DMS53 treated with DMSO at 0.1 percent for 48 hours (cell line): ENCODE measurements at regions not wholly inside any gene's neighbourhood (a gene's known extent, or its start where the extent isn't known, plus 50 kb on each side); places are given as distances from the start of the nearest gene placed in this dataset.
"Not testable (repeated sequence)": the region's sequence is repeated elsewhere in the genome, so short reads cannot be mapped to it uniquely, and the experiment has no call there.

Source experiments
- DNase-seq: peaks from one replicate; lab custom pipeline; 2025; ENCODE audit not compliant: unreplicated experiment; lab: John Stamatoyannopoulos, UW

DNA sequence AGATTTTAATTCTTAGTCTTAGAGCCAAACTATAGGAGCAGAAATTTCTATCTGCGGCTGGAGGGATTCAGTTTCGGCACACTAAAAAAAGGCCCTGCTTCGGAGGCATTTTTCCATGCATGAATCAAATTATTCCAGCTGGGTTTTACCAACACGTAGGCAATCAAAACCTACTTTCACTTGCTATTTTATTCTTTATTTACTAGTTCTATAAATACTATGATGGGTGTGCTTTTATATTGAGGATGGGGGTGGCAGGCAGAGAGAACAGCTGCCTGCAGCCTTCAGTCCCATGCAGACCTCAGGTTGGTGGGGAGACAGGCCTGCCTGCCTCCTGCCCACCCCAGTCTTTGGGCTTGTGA lies 609.8 kb downstream of the BCOR start:
- no peak for DNase-seq

DNA sequence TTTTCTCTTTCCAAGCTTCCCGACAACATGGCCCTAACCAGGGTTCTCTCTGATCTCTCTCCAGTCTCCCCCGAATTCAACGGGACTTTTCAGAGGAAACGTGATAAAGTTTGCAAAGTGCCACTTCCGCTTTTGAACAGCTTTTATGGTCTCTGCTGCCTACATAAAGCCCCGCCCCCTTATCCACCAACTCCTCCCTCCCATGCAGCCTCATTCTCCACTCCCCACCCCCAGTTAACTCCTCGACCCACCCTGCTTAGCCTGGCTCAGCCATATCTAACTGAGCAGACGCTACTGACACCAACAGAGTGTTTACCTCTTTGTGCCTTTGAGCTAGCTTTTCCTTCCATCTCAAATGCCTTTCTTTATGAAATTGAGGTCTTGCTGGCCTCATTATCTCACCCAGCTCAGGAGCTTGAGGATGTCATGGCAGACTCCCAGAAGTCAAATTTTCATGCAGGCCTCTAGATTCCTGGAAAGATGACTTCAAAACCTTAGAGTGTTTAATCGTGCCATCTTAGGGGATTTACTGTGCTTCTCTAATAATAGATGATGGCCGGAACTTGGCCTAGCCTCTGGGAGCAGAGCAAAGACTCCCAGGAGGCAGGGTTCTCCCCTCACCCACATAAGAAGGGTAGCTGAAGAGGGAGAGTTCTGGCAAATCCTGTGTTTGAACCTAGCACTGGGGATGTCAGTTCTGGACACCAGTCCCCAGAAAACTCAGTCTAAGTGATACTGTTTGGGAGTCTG lies 606.0 kb downstream of the BCOR start:
- no peak for DNase-seq

DNA sequence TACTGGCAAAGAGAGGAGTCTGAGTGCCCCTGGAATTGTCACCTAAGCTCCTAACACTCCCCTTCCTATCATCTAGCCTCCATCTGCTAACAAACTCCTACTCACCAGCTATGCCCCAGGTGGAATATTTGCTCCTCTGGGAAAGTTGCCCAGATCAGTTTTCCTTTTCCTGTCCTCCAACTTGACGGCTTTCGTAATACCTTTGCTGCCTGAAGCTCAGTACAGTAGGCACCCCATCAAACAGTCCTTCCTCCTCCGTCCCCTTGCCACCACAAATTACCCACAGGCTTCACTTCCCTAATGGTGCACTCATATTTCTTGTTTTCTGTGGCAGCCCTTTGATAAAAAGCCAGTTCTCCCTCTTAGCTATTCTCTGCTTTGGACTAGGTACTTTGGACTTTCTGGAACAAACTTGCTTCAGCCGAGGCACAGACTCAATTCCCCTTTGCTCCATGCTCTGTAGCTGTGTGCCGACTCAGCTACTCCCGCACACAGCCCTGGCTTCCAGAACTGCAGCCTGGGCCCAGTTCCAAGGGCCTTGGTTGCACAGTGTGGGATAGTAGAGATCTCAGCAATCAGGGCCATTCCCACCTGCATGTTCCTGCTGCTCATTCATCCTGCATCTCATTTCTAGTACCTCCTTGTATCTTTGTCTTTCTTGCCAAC lies 605.1 kb downstream of the BCOR start:
- no peak for DNase-seq

DNA sequence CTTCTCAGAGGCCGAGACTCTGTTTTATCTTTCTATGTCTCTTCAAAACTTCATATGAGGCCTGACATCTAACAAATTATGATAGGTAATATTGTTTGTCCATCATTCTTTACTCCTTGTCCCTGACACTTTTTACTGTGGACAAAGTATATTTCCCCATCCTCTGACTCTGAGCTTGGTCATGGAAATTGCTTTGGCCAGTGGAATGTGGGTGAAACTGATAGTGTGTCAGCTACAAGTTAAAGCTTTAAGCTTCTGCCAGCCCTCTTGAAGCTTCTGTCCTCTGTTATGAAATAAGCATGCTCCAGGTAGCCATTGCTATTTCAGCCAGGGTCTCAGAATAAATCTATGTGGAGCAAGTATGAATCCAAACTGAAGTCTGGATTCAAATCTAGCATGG lies 604.6 kb downstream of the BCOR start:
- DNase-seq: no peak

DNA sequence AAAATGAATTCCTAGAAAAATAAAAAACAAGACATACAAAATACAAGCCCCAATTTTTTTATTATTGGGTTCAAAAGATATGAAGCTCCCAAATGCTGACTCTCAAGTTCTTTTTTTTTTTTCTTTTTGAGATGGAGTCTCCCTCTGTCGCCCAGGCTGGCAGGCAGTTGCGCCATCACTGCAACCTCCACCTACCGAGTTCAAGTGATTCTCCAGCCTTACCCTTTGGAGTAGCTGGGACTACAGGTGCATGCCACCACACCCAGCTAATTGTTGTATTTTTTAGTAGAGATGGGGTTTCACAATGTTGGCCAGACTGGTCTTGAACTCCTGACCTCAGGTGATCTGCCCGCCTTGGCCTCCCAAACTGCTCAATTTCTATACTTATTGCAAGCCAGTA lies 600.6 kb downstream of the BCOR start:
- not testable (repeated sequence) for DNase-seq

DNA sequence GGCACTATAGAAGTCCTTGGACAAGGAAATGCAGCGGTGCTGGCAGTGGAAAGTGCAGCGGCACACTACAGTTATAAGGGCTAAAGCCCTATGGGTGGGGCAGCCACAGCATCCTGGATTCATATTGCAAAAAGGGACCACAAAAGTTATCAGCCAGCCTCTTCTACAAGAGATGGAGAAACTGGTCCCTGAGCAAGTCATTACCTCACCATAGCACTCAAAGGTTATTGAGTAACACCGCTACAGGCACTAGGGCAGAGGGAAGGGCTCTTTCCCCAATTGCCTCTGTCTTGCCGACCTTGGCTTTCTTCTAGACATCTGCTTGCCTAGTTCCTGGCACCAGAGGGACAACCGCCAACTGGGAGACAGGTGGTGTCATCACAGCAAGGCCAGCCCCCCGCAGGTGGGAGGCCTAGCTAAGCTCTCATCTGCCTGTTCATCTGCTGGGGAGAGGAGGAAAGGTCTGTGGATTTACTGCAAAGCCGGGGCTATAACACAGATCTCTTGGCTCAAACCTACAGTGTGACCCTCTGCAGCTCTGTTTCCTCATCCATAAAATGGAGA lies 600.0 kb downstream of the BCOR start:
- no peak for DNase-seq

DNA sequence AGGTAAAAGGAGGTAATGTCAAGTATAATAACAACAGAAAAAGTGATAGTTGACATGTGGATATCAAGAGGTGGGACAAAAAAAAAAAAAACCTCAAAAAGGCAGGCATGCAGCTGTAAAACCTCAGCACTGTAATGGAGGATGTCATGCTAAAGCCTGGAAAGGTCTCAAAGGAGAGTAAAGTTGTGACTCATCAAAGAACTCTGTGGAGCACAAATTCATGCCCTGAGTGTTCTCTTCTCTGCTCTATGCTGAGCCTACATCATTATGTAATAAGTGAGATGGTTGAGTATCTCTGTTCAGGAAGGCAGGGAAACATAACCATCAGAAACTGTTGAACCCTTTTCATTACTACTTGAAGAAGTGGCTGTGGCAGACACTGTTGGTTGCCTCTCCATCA lies 597.8 kb downstream of the BCOR start:
- no peak for DNase-seq

DNA sequence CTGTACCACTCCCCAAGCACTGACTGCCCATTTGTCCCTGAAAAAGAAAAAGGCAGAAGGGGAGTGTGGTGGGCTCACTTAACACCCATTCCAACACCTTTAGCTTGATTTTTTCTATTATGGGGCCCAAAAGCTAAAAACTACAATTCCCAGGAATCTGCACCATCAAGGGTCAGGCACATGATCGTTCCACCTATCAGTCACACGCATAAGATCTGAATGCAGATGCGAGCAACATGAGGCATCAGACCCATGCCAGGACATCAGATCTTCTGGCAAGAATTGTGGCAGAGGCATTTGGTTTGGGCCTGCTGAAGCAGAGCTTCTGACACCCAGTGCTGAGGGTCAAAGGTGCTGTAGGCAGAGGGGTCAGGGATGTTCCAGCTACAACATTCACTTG lies 595.9 kb downstream of the BCOR start:
- no peak for DNase-seq

DNA sequence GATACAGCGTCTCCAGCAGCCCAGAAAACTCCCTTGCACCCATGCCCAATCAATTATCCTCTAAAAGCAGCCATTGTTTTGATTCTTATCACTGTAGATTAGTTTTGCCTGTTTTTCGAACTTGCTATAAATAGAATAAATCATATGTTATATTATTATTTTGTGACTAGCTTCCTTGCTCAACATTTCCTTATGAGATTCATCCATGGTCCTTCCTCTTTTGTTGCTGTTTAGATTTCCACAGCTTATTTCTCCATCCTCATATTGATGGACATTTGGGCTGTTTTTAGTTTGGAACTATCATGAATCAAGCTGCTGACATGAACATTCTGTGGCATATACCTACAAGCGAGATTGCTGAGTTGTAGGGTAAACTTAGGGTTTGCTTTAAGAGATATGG lies 595.3 kb downstream of the BCOR start:
- DNase-seq: no peak

DNA sequence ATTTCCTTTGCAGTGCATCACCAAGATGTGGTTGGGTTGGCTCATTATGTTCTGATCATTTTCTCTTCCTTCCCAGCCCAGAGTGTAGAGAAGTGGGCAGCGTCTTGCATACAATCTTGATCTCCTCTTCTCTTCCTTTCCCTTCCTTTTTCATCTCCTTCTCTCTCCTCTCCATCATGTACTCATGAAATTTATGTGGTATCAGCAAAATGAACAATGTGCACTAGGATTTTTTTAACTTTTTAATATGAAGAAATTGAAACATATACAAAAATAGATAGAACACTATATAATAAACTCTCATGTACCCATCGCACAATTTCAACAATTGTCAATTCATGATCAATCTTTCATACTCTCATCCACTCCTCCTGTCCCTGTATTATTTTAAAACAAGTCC lies 593.5 kb downstream of the BCOR start:
- no peak for DNase-seq

DNA sequence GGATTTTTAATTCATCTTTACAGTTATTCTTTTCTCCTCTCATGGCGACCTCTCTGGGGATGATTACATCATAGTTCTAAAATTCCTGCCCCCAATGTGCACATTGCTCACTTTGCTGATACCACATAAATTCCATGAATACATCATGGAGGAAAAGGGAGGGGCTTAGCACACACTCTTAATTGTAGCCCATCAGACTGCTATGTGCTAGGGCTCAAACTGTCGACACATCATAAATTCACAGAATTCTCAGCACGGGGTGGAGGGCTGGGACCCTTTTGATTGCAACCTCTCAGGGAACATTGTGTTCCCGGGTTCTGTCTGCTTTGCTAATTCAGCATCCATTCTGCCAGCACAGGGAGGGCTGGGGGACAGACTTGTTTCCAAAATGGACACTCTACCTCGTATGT lies 592.9 kb downstream of the BCOR start:
- DNase-seq: no peak

DNA sequence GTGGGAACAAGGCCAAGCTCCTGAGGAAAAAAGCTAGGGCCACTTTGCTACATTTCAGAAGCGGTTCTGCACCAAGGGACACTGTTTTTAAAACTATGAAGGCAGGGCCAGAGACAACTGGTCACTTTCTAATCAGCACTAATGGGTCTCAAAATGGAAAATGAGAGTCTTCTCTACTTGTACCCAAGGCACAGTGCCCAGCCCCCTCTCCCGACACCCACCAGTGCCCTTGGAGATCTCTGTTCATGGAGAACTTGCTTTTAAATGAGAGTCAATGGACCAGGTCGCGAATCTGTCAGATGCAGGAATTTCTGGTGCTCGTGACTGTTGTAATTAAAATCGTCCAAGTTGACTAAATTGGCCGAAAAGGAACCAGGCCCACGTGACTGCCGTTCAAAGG lies 591.6 kb downstream of the BCOR start:
- DNase-seq: no peak

DNA sequence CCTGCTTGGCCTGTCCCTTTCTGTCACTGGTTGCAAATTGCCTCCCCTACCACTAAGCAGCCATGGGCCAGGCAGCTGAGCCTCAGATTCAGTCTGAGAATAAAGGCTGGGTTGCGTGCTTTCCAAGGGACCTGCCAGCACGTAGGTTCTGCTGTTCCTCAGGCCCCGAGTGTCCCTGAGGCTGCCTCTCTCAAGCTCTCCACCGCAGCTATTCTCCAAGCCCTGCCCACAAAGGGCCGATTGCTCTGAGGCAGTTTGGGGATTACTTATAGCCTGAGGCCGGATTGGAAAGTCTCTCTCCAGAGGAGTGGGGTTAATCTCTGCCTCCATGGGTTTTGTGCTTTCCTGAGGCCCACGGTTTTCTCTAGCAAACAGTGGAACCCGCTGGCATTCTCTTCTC lies 590.7 kb downstream of the BCOR start:
- no peak for DNase-seq

DNA sequence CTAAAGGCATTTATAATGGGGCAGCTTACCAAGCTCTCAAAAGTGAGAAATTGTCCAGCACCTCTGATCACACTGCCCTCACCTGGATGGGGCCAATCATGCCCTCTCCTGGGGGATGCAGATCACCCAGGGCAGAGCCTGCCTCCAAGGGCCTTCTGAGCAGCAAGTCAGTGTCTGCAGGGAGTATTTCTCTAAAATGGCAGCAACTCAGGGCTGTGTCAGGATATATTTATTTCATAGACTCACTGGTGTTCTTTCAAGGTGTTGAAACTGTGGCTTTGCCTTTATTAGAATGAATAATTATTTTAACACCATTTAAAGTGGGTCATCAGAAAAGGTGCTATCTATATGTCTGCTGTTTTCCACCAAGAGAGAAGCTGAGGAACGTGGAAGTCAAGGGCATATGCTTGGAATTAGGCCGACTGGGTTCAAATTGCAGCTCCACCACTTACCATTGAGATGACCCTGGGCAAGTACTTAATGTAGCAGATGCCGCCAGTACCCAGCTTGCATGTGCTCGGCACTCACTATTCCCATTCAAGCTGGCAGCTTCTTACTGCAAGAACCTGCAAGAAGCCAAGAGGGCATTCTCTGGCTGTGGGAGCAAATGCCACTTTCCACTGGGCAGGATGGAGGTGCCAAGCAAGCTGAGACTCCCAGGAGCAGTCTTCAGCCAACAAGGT lies 590.0 kb downstream of the BCOR start:
- DNase-seq: no peak

DNA sequence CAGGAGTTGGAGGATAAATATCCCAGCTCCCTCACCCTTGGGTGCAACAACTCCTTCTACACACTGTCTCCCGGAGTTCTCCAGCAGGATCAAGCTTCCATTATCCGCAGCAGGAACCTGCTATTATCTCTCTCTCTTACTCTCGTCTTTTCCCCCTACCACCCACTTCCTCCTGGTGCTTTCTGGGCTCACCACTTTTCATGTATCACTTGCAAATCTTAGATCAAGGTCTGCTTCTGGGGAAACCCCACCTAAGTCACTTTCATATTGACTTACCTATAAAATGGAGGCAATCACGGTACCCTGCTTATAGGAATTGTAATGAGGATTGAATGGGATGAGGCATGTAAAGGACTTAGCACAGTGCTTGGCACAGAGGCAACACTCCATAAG lies 589.5 kb downstream of the BCOR start:
- no peak for DNase-seq

DNA sequence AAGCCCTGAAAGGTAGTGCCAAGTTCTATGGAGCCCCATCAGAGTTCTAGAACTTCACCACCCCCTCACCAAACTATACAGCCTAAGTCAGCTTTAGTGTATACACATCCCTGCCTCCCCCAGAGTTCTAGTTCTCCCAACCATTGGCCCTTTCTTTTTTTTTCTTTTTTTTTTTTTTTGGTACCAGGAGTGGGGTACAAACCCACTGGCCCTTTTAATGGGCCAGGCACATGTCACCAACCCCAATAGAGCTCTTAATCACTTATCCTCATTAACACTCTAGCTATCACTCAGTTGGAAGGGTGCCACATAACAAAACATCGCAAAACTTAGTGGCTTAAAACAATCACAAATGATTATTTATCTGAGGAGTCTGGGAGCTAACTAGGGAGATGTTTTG lies 588.6 kb downstream of the BCOR start:
- DNase-seq: no peak

DNA sequence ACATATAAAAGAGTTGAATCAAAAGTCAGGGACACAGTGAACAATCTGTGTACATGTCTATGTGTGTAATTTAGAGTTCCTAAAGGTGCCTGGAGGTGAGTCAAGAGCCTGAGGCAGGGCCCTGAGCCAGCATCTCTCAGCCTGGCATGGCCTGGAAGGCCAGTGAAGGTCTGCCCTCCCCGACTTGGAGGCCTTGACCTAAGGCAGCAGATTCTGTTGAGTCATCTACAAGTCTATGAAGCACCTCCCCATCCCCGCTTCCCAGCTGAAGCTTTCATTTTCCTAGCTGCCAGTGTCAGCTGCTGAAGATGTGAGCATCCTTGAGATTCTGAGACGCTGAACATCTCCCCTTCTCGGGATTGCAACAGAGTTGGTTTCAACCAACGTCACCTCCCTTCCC lies 583.9 kb downstream of the BCOR start:
- no peak for DNase-seq

DNA sequence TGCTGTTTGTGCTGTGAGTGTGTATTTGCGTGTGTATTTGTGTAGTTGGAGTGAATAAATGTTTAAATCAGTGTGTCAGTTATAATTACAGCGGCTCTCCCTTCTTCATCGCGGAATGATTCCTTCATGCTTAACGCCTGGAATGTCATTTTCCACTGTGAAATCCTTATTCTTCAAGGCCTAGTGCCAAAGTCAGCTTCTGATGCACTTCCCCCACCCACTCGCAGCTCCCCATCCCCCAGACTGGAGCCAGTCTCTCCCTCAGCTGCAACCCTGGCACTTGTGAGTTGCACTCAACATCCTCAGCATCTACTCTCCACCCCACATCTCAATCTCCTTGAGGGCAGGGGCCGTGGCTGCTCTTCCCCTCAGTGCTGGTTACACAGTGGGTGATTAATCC lies 583.0 kb downstream of the BCOR start:
- no peak for DNase-seq

DNA sequence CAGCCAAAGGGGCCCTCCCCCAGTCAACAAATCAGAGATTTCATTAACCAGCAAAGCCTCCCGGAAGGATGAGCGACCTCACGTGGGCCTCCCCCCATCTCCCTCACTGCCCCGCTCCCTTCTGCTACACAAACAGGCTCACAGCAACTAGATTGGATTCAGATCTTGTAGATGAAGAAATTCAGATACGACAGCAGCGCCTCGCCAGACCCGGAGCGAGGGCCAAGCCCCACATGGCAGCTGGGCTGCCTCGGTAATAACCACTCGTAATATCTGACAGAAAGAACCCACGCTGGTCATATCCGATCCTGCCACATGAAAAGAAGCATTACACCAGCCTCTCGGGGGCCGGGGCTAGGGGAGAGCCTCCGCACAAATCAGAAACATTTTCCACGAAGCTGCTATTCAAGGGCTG lies 581.3 kb downstream of the BCOR start:
- DNase-seq: no peak

DNA sequence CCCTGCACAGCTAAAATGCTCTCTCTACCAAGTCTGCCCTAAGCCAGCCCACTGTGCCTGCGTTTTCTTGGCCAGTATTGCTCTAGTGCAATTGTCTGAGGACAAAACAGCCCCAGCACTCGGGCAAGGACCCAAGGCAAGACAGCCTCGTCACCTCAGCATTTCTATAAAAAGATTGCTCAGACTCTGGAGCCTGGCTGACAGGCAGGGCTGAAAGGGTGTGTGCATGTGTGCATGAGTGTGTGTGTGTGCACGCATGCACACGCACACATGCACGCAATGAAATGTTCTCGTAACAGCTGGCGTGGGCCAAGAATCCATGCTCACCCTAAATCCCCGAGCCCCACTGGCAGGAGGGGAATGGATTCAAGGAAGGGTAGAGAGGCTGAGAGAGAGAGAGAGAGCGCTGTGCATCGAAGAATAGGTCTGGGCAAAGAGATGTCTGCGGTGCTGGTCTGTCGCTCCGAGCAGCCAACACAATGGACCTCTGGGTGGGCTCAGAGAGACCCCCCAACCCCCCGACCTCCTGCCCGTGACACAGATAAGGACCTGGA lies 579.2 kb downstream of the BCOR start:
- no peak for DNase-seq

DNA sequence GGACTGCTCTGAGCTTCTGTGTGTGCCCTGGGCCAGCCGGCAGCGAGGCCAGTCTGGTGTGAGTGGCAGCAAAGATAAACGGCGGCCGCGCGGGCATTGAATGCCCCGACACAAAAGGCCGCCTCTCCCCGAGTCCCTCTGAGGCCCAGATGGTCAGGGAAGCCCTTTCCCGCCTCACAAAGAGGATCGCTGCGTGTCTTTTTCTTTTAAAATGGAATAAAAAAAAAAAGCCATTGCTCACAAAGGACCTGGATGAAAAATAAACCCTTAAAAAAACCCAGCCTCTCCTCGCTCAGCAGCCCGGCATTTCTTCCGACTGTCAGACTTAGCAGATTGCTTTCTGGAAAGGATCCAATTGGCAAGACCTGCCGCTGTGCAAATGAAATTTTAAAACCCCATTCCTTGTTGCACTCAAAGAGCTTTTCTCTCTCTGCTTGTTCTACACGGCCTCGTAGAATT lies 578.7 kb downstream of the BCOR start:
- no peak for DNase-seq
